SH-SY5Y (cell line): ENCODE measurements at regions not wholly inside any gene's neighbourhood (a gene's known extent, or its start where the extent isn't known, plus 50 kb on each side); places are given as distances from the start of the nearest gene placed in this dataset.

Experiments
- GATA2 ChIP-seq: IDR thresholded peaks from 2 replicates; pipeline ENCODE4 v1.6.1; 2011; ENCODE audit warnings: mild to moderate bottlenecking, low read depth, low read length
- GATA3 ChIP-seq: IDR thresholded peaks from 2 replicates; pipeline ENCODE4 v1.6.1; 2011; ENCODE audit warnings: low read depth, mild to moderate bottlenecking, low read length, moderate library complexity

- no peak for TF ChIP-seq GATA3
- TF ChIP-seq GATA2: no peak
Measured at GRCh38 chr3:106168962-106169750, 300.3 kb upstream of the CBLB start.
